Memory B cell (primary cell): ENCODE measurements at regions not wholly inside any gene's neighbourhood (a gene's known extent, or its start where the extent isn't known, plus 50 kb on each side); places are given as distances from the start of the nearest gene placed in this dataset.
A peak's percentile ranks its signal among the peaks of the same experiment; 100 is the strongest.

Experiments used
- ATAC-seq: fragments of 150-1000 bp; cut with Tn5 transposase; 2 replicates; pipeline ENCODE4 v1.10.0; 2021; ENCODE audit warnings: low read depth, mild to moderate bottlenecking, moderate library complexity
- DNase-seq, 2 donors: peaks; one replicate each; pipeline ENCODE4 v3.0.0; 2022; ENCODE audit warnings: low spot score in 2 of 2
- H3K27ac Mint-ChIP-seq: one replicate; pipeline ENCODE4 v1.8.0; 2022; ENCODE audit warnings: mild to moderate bottlenecking, moderate library complexity, mixed read lengths
- H3K27me3 Mint-ChIP-seq: one replicate; pipeline ENCODE4 v1.8.0; 2022; ENCODE audit warnings: mixed read lengths
- H3K36me3 Mint-ChIP-seq: one replicate; pipeline ENCODE4 v1.8.0; 2022; ENCODE audit warnings: mild to moderate bottlenecking, mixed read lengths
- H3K4me1 Mint-ChIP-seq: one replicate; pipeline ENCODE4 v1.8.0; 2022; ENCODE audit warnings: mixed read lengths
- H3K4me3 Mint-ChIP-seq: one replicate; pipeline ENCODE4 v1.8.0; 2022; ENCODE audit warnings: mild to moderate bottlenecking, moderate library complexity, mixed read lengths
- H3K9me3 Mint-ChIP-seq: one replicate; pipeline ENCODE4 v1.8.0; 2022; ENCODE audit warnings: mixed read lengths

DNA sequence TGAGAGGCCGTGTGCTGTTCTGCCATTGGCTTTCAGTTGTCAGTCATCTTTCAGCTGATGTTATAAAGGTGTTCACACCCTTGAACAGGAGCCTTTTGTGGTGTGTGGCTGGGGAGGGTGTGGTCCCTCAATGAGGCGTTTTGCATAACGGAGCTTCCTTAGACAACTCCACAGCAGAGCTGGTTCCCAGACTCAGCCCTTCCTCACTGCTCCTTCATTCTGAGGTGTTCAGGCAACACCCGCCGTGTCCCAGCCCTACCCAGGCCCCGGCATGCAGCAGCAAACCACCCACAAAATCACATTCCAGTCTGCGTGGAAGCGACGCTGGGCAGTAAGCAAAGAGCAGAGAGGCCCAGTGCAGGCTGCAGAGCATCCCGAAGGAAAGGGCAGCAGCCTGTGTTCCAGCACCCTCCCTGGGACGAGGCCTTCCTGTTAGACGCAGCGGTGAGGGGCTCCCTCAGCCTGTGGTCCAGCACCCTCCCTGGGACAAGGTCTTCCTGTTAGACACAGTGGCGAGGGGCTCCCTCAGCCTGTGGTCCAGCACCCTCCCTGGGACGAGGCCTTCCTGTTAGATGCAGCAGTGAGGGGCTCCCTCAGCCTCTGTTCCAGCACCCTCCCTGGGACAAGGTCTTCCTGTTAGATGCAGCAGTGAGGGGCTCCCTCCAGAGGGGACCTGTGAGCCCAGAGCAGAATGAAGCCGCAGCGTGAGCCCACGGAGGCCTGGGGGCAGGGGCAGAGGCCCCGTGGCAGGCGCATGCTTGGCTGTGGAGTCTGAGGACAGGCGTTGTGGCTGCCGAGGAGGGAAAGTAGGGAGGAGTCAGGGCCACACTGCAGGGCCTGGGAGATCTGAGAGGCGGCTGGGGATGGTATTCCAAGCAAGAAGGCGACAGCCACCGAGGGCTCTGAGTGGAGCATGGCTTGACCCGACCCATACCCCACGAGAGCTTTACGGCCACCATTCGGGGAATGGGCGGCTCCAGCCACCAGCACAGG is 201.8 kb upstream of the HDAC4 start:
- DNase-seq (peak in 1 of 2 donors; percentile 6), ATAC-seq (no peak)
- peaks cover 7% of the 10 kb centered on the region for H3K27me3 Mint-ChIP-seq
- no peaks in the 10 kb centered on the region for H3K36me3 Mint-ChIP-seq
- H3K4me3 Mint-ChIP-seq = no peak overlapping the region
- H3K9me3 Mint-ChIP-seq = peaks cover 2% of the 10 kb centered on the region
- H3K4me1 Mint-ChIP-seq = no peaks in the 10 kb centered on the region
- no peak overlapping the region for H3K27ac Mint-ChIP-seq

DNA sequence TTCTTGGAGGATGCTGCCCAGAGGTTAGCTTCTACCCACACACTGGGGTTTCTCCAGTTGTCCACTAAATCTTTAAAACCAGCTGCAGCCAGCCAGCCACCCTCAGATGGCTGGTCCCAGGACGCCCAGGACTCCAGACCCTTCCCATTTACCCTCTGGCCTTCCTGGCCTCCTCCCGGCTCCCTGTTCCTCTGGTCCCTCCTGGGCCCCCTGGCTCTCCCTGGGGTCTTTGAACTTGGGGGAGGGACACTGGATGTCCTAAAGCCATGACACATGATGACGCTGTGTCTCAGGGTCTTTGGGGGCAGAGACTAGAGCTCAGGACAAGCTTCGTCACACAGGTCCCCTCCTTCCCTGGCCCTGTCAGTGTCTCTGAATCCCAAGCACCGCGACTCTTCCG is 201.1 kb upstream of the HDAC4 start:
- peaks cover 3% of the 10 kb centered on the region for H3K27me3 Mint-ChIP-seq
- DNase-seq (peak in 1 of 2 donors; percentile 4), ATAC-seq (no peak)
- H3K4me1 Mint-ChIP-seq = no peaks in the 10 kb centered on the region
- H3K9me3 Mint-ChIP-seq = peaks cover 2% of the 10 kb centered on the region
- no peak overlapping the region for H3K4me3 Mint-ChIP-seq
- no peak overlapping the region for H3K27ac Mint-ChIP-seq
- no peaks in the 10 kb centered on the region for H3K36me3 Mint-ChIP-seq

DNA sequence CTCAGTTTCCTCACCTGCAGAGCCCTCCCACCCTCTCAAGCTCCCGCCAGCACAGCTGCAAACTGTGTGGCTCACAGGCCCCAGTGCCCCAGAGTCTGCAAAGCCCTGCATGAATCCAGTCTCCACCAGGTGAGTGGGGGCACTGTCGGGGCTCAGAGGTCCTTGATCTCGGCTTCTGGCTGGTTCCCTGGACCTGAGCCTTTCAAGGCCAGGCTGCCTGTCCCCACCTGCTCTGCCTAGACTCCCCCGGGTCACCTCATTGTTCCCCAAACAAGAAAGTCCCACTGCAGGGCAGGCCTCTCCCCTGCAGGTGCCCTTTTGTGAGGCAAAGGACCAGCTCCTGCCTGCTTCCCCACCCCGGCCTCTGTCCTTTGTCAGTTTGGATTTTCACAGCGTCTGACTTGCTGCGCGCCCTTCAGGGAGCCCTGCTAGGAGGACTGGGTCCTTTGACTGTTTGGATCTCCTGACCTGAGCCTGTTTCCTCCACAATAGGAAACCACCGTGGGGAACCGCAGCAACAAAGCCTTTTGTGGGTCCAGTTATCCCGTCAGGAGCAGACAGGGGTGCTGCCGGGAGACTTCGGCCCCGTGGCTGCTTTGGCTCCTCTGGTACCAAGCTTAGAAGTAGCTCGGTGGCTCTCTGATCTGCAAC is 200.5 kb upstream of the HDAC4 start:
- peak in 1 of 2 donors; percentile 7 for DNase-seq
- Mint-ChIP-seq H3K27ac (no peak overlapping the region), H3K27me3 (peaks cover 2% of the 10 kb centered on the region), H3K36me3 (no peaks in the 10 kb centered on the region), H3K4me3 (no peak overlapping the region), H3K9me3 (no peaks in the 10 kb centered on the region), H3K4me1 (no peaks in the 10 kb centered on the region)
- ATAC-seq = no peak

DNA sequence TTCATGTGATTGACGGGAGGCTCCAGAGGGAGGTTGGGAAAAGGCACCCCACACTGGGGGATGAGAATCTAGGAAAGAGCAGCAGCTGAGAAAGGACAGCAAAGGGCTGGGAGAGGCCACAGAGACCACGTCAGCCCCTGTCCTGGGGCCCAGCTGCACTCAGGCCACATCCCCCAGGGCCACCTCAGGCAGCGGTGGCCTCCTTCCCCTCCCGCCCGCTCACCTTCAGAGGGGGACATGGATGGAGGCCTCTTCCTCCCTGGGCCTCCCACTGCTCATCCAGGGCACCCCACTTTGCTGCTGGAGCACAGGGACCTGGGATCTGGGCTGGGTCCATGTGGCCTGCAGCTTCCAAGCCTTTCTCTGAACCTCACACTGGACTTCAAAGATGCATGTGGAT is 199.8 kb upstream of the HDAC4 start:
- Mint-ChIP-seq H3K36me3 (no peaks in the 10 kb centered on the region), H3K9me3 (no peaks in the 10 kb centered on the region), H3K4me1 (no peaks in the 10 kb centered on the region), H3K4me3 (no peak overlapping the region), H3K27ac (no peak overlapping the region), H3K27me3 (peaks cover 2% of the 10 kb centered on the region)
- DNase-seq = no peak
- no peak for ATAC-seq

DNA sequence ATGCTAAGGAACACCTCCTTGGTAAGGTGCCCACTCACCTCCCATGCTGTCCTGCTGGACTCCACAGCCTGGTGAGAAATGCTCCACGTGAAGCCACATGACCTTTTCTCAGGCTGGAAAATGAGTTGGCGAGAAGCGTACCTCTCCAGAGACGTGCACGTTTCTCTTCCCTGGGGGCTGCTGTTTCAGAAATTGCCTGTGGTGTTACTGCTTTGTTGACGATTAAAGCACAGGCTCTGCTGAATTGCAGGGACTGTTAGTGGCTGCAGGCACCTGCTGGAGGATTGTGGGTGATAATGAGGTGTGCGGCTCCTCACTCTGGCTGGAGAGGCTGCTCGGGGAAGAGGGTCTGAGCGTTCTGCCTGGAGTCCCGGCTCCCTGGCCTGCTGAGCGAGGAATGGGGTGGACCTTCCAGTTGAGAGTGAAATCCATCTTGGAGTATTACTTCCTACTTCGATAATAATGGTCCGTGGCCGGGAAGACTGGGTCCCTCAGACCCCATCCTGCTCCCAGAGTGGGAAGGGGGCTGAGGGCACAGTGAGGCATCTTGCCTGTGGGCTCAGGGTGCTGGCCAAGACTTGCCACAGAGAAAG is 199.3 kb upstream of the HDAC4 start:
- peaks cover 2% of the 10 kb centered on the region for H3K27me3 Mint-ChIP-seq
- no peak overlapping the region for H3K4me3 Mint-ChIP-seq
- DNase-seq = peak in 1 of 2 donors; percentile 3
- no peaks in the 10 kb centered on the region for H3K36me3 Mint-ChIP-seq
- no peaks in the 10 kb centered on the region for H3K4me1 Mint-ChIP-seq
- H3K27ac Mint-ChIP-seq = no peak overlapping the region
- ATAC-seq = no peak
- no peaks in the 10 kb centered on the region for H3K9me3 Mint-ChIP-seq

DNA sequence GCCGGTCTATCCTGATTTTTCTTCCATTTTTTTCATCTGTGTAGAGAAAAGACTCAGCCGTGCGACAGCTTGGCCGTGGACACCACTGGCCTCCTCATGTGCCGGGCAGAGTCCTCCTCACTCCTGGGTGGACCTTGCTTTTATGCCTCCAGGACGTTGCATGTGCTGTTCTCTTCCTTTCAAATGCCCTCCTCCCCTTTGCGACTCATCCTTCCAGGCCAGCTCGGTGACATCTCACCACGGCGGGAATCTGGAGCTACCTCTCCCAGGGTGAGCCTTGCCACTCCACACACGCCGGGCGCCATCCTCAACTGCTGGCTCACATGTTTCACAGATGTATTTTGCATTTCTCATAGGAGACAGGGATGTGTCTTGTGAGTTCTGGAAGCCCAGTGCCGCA is 198.5 kb upstream of the HDAC4 start:
- no peak for ATAC-seq
- Mint-ChIP-seq H3K27ac (no peak overlapping the region), H3K36me3 (no peaks in the 10 kb centered on the region), H3K27me3 (peaks cover 2% of the 10 kb centered on the region), H3K4me3 (no peak overlapping the region), H3K4me1 (no peaks in the 10 kb centered on the region), H3K9me3 (no peaks in the 10 kb centered on the region)
- DNase-seq = no peak

DNA sequence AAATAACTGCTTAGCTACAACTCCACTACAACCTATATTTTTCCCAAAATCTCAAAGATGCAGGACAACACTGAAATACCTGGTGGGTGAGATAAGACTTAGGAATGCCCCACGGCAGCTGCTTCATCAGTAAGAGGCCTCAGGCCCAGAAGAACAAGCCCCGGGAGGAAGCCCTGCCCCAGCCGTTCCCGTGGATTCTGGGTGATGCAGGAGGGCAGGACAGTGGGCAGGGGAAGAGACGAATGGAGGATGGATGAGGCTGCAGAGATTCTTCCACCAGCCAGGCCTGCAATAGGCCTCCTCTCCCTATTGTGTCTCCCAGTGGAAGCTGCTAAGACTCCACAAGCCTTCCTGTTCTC is 197.9 kb upstream of the HDAC4 start:
- Mint-ChIP-seq H3K4me1 (no peaks in the 10 kb centered on the region), H3K9me3 (no peaks in the 10 kb centered on the region), H3K27me3 (peaks cover 2% of the 10 kb centered on the region), H3K27ac (no peak overlapping the region), H3K4me3 (no peak overlapping the region), H3K36me3 (no peaks in the 10 kb centered on the region)
- no peak for ATAC-seq
- no peak for DNase-seq

DNA sequence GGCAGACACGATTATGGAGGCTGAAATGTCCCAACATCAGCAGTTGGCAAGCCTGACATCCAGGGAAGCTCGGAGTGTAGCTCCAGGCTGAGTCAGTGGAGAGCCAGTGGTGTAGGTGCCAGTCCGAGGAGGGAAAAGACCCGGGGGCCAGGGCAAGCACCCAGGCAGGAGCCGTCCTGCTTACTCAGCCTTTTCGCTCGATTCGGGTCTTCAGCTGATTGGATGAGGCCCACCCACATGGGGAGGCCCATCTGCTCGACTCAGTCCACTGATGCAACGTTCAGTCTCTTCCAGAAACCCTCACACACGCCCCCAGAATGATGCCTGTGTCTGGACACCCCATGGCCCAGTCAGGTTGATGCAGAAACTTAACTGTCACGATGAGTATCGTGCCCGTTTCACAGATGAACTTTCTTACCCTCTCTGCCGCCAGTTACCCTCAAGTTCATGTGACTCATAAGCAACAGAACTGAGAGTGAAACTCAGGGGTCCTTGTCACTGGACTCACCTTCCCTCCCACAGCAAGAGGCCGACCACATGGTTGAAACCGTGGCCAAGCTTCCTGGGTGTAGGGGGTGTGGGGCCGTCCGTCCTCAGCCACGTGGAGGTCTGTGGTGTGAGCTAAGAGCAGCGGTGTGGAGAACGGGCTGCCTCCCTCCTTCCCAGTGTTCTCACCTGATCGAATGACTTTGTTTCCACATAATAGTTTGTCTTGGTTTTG is 197.4 kb upstream of the HDAC4 start:
- no peak overlapping the region for H3K27ac Mint-ChIP-seq
- DNase-seq (no peak), ATAC-seq (no peak)
- no peaks in the 10 kb centered on the region for H3K4me1 Mint-ChIP-seq
- H3K27me3 Mint-ChIP-seq = peaks cover 2% of the 10 kb centered on the region
- no peak overlapping the region for H3K4me3 Mint-ChIP-seq
- H3K9me3 Mint-ChIP-seq = no peaks in the 10 kb centered on the region
- H3K36me3 Mint-ChIP-seq = no peaks in the 10 kb centered on the region

DNA sequence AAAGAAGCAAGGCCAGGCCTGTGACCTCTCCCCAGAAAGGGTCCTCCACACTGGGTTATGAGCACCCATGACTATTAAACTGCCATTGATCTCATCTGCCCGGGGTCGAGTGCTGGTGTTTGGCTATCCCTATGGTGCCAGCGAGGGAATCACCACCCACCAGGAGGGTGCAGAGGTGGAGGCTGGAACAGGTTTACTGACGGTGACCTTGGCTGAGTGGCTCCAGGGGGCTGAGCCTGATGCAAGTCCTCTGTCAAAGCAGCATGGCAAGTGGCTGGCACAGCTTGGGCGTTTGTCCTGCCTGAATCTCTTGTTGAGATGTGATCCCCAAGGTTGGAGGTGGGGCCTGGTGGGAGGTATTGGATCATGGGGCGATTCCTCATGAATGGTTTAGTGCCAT is 196.4 kb upstream of the HDAC4 start:
- no peaks in the 10 kb centered on the region for H3K4me1 Mint-ChIP-seq
- DNase-seq (no peak), ATAC-seq (no peak)
- H3K36me3 Mint-ChIP-seq = no peaks in the 10 kb centered on the region
- no peak overlapping the region for H3K27ac Mint-ChIP-seq
- no peak overlapping the region for H3K4me3 Mint-ChIP-seq
- no peaks in the 10 kb centered on the region for H3K27me3 Mint-ChIP-seq
- peaks cover 4% of the 10 kb centered on the region for H3K9me3 Mint-ChIP-seq

DNA sequence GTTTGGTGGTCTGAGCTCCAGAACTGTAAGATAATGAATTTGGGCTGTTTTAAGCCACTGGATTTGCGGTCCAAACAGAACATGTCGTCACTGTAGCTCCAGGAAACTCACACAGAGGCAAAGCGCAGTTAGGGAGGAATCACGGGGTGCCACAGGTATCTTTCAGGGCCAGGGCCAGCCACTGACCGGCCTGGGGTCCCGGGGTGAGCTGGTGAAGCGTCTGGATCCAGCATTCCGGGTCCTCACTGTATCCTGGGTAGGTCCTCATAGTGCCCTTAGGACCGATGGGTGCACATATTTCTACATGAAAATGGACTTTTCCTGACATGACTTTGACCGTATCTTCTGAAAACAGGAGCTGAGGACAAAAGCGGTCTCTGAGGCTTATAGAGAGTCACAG is 196.0 kb upstream of the HDAC4 start:
- Mint-ChIP-seq H3K4me3 (no peak overlapping the region), H3K4me1 (no peaks in the 10 kb centered on the region), H3K36me3 (no peaks in the 10 kb centered on the region), H3K27ac (no peak overlapping the region), H3K27me3 (no peaks in the 10 kb centered on the region), H3K9me3 (peaks cover 9% of the 10 kb centered on the region)
- ATAC-seq (no peak), DNase-seq (no peak)

DNA sequence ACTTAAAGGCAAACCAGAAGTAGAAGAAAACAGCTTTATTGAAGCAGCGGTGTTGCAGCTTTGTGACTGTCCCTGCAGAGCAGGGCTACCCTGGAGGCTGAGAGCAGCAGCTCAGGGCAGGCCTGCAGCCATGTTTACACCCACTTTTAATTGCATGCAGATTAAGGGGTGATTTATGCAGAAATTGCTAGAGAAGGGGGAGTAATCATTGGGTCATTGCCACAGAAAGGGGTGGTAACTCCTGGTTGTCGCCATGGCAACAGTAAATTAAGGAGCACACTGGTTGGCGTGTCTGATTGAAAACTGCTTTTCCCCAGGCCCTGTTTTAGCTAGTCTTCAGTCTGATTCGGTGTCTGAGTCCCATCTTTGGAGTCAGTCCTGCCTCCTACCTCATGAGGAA is 195.4 kb upstream of the HDAC4 start:
- no peak for ATAC-seq
- Mint-ChIP-seq H3K9me3 (peaks cover 9% of the 10 kb centered on the region), H3K27ac (no peak overlapping the region)

DNA sequence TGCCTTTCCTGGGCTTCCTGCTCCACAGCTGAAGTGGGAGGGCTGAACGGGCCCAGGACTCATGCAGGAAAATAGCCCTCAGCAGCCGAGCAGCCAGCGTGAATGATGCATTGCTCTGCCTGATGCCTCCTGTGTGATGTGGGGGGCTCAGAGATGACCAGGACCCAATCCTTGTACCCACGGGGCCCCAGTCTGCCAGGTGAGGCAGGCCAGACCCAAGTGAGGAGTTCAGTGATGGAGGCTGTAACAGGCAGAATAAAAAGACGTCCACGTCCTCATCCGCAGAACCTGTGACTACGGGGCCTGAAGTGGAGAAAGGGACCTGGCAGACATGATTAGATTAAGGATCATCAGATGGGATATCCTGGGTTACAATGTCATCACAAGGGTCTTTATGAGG is 194.9 kb upstream of the HDAC4 start:
- Mint-ChIP-seq H3K4me3 (no peak overlapping the region), H3K27ac (no peak overlapping the region), H3K4me1 (no peaks in the 10 kb centered on the region), H3K9me3 (peaks cover 9% of the 10 kb centered on the region), H3K27me3 (no peaks in the 10 kb centered on the region), H3K36me3 (no peaks in the 10 kb centered on the region)
- ATAC-seq (no peak), DNase-seq (no peak)

More for the DNA sequence above, 195.4 kb upstream of the HDAC4 start:
- Mint-ChIP-seq H3K36me3 (no peaks in the 10 kb centered on the region), H3K27me3 (no peaks in the 10 kb centered on the region), H3K4me1 (no peaks in the 10 kb centered on the region), H3K4me3 (no peak overlapping the region)
- DNase-seq = no peak

DNA sequence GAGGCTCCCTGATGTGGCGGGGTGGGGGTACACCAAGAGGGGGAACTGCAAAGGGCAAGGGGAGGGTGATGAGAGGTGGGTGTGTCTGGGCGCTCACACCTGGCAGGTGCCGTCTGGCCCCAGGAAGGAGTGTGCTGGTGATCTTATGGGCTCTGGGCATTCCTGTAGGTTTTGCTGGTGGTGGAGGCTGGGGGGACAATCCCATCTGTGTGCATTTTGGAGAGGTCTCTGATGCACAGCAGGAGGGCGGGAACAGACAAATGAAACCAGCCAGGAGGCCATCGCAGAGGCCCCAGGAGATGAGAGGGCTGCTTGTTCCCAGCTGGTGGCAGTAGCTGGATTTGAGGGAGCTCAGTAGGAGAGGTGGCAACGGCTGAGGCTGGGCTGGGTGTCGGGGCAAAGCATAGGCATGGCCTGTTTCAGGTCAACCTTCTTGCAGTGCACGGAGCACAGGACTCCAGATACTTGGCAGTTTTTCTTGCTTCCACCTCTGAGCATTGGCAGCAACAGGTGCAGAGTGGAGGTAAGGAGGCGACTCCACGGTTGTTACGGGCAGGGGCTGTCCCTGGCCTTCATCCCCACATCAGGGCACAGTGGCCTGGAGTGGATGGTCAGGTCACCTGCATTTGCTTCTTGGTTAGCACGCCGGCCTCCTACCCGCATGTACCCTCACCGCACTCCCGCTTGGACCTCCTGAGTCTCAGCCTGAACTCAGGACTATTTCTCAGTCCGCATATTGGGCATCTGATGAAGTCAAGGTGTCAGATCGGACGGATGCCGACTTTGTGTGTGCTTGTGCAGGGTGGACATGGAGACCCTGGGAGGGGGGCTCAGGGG is 194.2 kb upstream of the HDAC4 start:
- H3K9me3 Mint-ChIP-seq = peaks cover 9% of the 10 kb centered on the region
- H3K27ac Mint-ChIP-seq = no peak overlapping the region
- no peak overlapping the region for H3K4me3 Mint-ChIP-seq
- ATAC-seq = no peak
- DNase-seq = no peak
- H3K36me3 Mint-ChIP-seq = no peaks in the 10 kb centered on the region
- H3K4me1 Mint-ChIP-seq = no peaks in the 10 kb centered on the region
- no peaks in the 10 kb centered on the region for H3K27me3 Mint-ChIP-seq
